ENCODE measurements at regions not wholly inside any gene's neighbourhood (a gene's known extent, or its start where the extent isn't known, plus 50 kb on each side); places are given as distances from the start of the nearest gene placed in this dataset.

GRCh38 chr11:103830205-103830604 lies 206.2 kb upstream of the DDI1 start:
- Histone ChIP-seq H4K20me1 (no peaks in the 10 kb centered on the region), H3K4me3 (no peak overlapping the region), H3K36me3 (no peaks in the 10 kb centered on the region), H3K9me3 (peaks cover 19% of the 10 kb centered on the region), H3K4me1 (no peaks in the 10 kb centered on the region), H3K27me3 (no peaks in the 10 kb centered on the region), H3K27ac (no peak overlapping the region), H3K4me2 (no peak overlapping the region), H3K9ac (no peak overlapping the region)
- TF ChIP-seq Cebpa-rat (IDR thresholded peaks at IDR 0.05): no peak

GRCh38 chr11:103832762-103833161 lies 203.7 kb upstream of the DDI1 start:
- H3K27me3 ChIP-seq: no peaks in the 10 kb centered on the region
- H3K9ac ChIP-seq: no peak overlapping the region
- peaks cover 26% of the 10 kb centered on the region for H3K9me3 ChIP-seq
- no peak overlapping the region for H3K4me2 ChIP-seq
- H3K4me1 ChIP-seq: no peaks in the 10 kb centered on the region
- TF ChIP-seq Cebpa-rat (IDR thresholded peaks at IDR 0.05): no peak
- no peaks in the 10 kb centered on the region for H4K20me1 ChIP-seq
- H3K36me3 ChIP-seq: no peaks in the 10 kb centered on the region
- no peak overlapping the region for H3K27ac ChIP-seq
- no peak overlapping the region for H3K4me3 ChIP-seq

DNA sequence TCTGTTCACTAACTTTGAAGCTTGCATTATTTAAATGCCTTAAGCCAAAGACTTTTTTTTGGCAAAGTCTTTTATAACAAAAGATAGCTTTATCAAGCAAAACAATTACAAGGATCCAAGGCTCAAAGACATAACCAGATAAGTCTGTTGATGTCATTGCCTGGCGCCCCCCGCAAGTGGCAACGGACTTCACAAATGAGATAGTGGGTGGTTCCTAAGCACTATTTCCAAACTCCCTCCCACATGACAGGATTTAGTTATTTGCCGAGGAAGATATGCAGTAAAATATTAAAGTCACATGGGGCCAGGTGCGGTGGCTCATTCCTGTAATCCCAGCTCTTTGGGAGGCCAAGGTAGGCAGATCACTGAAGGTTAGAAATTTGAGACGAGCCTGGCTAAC lies 194.2 kb upstream of the DDI1 start:
- Histone ChIP-seq H3K4me2 (no peak overlapping the region), H3K36me3 (no peaks in the 10 kb centered on the region), H3K9me3 (no peaks in the 10 kb centered on the region), H3K4me3 (no peak overlapping the region), H3K27me3 (no peaks in the 10 kb centered on the region), H3K4me1 (no peaks in the 10 kb centered on the region), H3K27ac (no peak overlapping the region), H4K20me1 (no peaks in the 10 kb centered on the region), H3K9ac (no peak overlapping the region)
- TF ChIP-seq Cebpa-rat (IDR thresholded peaks at IDR 0.05): no peak

DNA sequence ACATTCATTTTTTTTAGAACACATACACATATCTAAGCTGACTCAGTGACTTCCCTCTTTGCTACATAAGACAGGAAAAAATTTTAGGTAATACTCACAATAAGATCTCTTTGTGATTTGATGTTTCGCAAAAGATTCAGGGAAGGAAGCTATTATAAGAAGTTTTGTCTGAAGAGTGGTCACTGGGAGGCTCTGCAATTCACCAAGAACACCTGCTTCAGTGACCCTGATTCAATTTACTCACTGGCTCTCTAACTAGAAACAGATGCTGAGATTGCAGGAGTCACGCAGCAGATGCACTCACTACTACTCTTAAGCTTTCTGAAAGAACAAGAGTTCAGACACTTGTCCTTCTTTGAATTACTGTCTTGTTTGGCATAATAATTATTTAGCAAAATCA lies 193.6 kb upstream of the DDI1 start:
- no peak for TF ChIP-seq Cebpa-rat (IDR thresholded peaks at IDR 0.05)
- no peak overlapping the region for H3K27ac ChIP-seq
- no peak overlapping the region for H3K4me3 ChIP-seq
- no peaks in the 10 kb centered on the region for H3K27me3 ChIP-seq
- no peaks in the 10 kb centered on the region for H3K9me3 ChIP-seq
- no peak overlapping the region for H3K4me2 ChIP-seq
- H3K9ac ChIP-seq: no peak overlapping the region
- H3K36me3 ChIP-seq: no peaks in the 10 kb centered on the region
- H4K20me1 ChIP-seq: no peaks in the 10 kb centered on the region
- no peaks in the 10 kb centered on the region for H3K4me1 ChIP-seq

DNA sequence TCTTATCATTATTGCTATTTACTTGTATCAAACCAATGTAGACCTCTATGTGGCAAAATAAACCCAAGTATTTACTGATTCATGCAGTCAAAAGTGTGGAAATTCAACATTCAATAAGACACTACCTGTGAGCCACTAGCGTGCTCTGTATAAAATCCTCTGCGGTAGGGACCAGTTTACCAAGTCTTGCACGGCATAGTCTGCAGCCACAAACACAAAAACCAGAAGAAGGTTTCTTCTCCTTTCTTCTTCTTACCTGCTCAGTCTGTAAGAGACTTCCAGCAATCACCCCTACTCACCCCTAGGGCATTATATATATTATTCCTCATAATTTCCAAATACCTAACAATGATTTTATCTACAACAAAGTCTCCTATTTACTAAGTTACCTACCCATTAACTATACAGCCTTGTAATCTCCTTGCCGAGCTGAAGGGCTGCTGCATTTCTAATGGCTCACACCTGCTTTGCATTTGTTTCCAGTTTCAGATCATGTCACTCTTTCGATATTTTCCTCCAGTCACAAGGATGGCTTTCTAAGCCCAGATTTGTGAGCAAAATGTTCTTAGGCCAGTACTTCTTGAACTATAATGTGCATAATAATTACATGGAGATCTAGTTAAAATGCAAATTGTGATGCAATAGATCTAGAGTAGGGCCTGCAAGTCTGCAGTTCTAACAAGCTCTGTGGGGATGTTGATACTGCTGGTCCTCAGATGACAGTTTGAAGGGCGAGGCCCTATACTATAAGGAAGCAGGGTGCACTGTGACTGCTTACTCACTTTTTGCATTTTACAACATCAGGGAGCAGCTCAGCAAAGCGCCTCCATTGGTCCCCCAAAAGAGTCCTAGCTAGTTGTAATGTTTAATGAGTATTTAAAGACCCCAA lies 191.9 kb upstream of the DDI1 start:
- Histone ChIP-seq H3K27ac (no peak overlapping the region), H3K4me1 (no peaks in the 10 kb centered on the region), H3K9ac (no peak overlapping the region), H3K4me3 (no peak overlapping the region), H3K9me3 (no peaks in the 10 kb centered on the region), H3K27me3 (no peaks in the 10 kb centered on the region), H3K4me2 (no peak overlapping the region), H3K36me3 (no peaks in the 10 kb centered on the region), H4K20me1 (no peaks in the 10 kb centered on the region)
- TF ChIP-seq Cebpa-rat (IDR thresholded peaks at IDR 0.05): no peak

DNA sequence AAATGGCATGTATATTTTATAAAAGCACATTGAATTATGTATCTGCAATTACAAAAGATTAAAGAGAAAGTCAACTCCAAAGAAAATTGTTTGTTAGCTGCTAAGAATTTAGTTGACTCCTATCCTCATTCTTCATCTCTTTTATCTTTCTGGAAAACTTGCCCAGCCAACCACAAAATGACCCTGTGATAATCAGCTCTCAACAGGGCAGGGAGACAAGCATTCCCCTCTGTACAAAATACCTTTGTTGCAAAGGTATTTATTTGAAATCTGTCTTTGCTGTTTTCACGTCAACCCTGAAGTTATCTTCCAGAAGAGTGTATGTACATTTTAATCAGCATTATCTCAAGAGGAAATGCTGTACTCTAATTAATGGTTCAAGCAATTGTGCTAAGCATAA lies 191.1 kb upstream of the DDI1 start:
- Histone ChIP-seq H3K36me3 (no peaks in the 10 kb centered on the region), H4K20me1 (no peaks in the 10 kb centered on the region), H3K4me1 (no peaks in the 10 kb centered on the region), H3K27ac (no peak overlapping the region), H3K9ac (no peak overlapping the region), H3K4me3 (no peak overlapping the region), H3K4me2 (no peak overlapping the region), H3K27me3 (no peaks in the 10 kb centered on the region), H3K9me3 (no peaks in the 10 kb centered on the region)
- no peak for TF ChIP-seq Cebpa-rat (IDR thresholded peaks at IDR 0.05)

DNA sequence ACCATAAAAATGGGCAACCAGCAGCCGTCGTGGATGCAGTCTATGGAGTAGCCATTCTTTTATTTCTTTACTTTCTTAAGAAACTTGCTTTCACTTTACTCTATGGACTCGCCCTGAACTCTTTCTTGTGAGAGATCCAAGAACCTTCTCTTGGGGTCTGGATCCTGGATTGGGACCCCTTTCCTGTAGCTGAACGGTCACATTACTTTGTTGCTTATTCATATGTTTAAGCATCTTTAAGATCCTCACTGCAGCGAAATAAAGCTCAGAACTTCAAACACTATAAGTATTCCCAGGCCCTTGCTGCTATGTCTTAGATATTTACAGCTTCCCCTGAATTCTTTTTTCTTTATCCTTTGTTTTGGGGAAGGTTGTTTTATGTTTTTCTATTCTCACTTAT lies 187.8 kb upstream of the DDI1 start:
- no peaks in the 10 kb centered on the region for H4K20me1 ChIP-seq
- no peaks in the 10 kb centered on the region for H3K36me3 ChIP-seq
- no peak for TF ChIP-seq Cebpa-rat (IDR thresholded peaks at IDR 0.05)
- no peaks in the 10 kb centered on the region for H3K27me3 ChIP-seq
- H3K4me2 ChIP-seq: no peak overlapping the region
- no peak overlapping the region for H3K4me3 ChIP-seq
- H3K27ac ChIP-seq: no peak overlapping the region
- no peak overlapping the region for H3K9ac ChIP-seq
- peaks cover 5% of the 10 kb centered on the region; the same call in 1 of the 2 replicates for H3K4me1 ChIP-seq
- H3K9me3 ChIP-seq: no peaks in the 10 kb centered on the region

DNA sequence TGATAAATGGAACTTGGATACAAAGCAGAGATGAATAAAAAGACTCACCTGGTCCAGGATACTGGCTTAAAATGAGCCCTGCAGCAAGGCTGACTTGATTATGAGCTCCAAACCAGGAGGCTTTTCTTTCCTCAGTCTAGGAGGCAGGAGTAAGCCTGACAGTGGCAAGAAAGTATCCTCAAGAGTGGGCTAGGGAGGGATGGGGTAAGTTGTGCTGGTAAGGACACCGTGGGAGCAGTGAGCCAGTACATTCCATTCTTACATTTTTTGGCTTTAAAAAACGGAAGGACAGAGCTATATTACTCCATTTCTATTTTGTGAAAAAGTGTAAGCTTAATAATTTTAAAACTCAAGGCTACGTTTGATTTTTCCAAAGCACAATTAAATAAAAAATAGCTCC lies 187.1 kb upstream of the DDI1 start:
- no peaks in the 10 kb centered on the region for H3K9me3 ChIP-seq
- no peaks in the 10 kb centered on the region for H4K20me1 ChIP-seq
- H3K9ac ChIP-seq: no peak overlapping the region
- no peak overlapping the region for H3K4me3 ChIP-seq
- no peak overlapping the region for H3K27ac ChIP-seq
- peaks cover 5% of the 10 kb centered on the region; the same call in 1 of the 2 replicates for H3K4me1 ChIP-seq
- no peak overlapping the region for H3K4me2 ChIP-seq
- no peaks in the 10 kb centered on the region for H3K27me3 ChIP-seq
- H3K36me3 ChIP-seq: no peaks in the 10 kb centered on the region
- no peak for TF ChIP-seq Cebpa-rat (IDR thresholded peaks at IDR 0.05)

GRCh38 chr11:103850419-103851165 lies 185.8 kb upstream of the DDI1 start:
- no peaks in the 10 kb centered on the region for H4K20me1 ChIP-seq
- H3K4me2 ChIP-seq: no peak overlapping the region
- H3K4me1 ChIP-seq: peaks cover 5% of the 10 kb centered on the region; the same call in 1 of the 2 replicates
- H3K4me3 ChIP-seq: no peak overlapping the region
- no peaks in the 10 kb centered on the region for H3K9me3 ChIP-seq
- H3K36me3 ChIP-seq: no peaks in the 10 kb centered on the region
- TF ChIP-seq Cebpa-rat (IDR thresholded peaks at IDR 0.05): no peak
- H3K9ac ChIP-seq: no peak overlapping the region
- no peaks in the 10 kb centered on the region for H3K27me3 ChIP-seq
- no peak overlapping the region for H3K27ac ChIP-seq

DNA sequence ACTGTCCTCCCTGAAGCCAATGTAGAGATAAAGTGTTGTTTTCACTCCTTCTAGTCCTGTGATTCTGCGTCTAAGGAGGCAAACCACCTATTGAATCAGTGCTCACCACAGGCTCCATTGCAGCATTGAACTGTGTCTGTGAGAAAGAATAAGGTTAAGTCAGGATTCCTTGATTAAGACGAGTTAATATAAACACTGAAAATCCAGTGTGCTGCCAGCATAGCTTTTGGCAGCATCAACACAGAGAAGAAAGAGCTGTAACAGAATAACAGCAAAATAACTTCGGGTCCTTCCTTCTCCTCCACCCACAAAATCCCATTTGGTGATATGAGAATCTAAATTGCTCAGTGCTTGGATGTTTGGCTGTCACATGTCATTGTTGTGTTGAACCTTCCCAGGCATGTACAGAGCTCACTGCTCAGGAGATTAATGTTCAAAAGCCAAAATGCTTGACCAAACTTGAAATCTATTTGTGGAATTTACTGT lies 185.2 kb upstream of the DDI1 start:
- Histone ChIP-seq H3K27ac (no peak overlapping the region), H3K4me1 (peaks cover 5% of the 10 kb centered on the region; the same call in 1 of the 2 replicates), H3K9me3 (no peaks in the 10 kb centered on the region), H3K36me3 (no peaks in the 10 kb centered on the region), H3K4me3 (no peak overlapping the region), H3K9ac (no peak overlapping the region), H3K4me2 (no peak overlapping the region), H3K27me3 (no peaks in the 10 kb centered on the region), H4K20me1 (no peaks in the 10 kb centered on the region)
- no peak for TF ChIP-seq Cebpa-rat (IDR thresholded peaks at IDR 0.05)
